DMS 273 treated with DMSO at 0.1 percent for 48 hours (cell line): ENCODE measurements at regions not wholly inside any gene's neighbourhood (a gene's known extent, or its start where the extent isn't known, plus 50 kb on each side); places are given as distances from the start of the nearest gene placed in this dataset.

Experiments
- DNase-seq: peaks from one replicate; lab custom pipeline; 2025; lab: John Stamatoyannopoulos, UW

DNA sequence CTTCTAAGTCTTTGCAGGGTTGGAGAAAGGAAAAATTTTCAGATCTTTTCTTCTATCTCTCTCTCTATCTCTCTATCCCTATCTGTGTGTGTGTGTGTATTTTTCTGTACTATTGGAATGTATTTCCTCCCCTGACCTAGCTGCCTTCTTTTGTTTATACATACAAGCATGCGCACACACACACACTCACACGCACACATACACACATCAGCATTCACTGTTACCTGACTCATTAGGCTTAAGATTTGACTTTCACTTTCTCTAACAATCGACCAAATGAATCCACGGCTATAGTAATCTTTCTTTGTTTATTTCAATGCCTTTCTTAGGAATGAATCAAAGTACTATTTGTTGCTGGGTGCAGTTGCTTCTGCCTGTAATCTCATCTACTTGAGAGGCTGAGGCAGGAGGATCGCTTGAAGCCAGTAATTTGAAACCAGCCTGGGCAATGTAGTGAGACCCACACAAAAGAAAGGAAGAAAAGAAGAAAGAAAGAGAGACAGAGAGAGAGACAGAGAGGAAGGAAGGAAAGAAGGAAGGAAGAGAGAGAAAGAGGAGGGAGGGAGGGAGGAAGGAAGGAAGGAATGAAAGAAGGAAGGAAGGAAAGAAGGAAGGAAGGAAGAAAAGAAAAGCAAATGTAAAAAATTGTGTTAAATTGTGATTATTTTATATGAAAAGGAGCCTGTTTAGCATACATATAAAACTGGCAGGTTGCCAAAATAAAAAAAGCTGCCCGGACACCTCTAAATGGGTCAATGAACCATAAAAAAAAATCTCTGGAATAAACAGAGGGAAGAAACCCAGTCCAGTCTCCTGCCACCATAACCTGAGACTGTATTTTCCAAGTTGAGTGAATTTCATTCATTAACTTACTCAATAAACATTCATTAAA is 206.8 kb downstream of the ZNF326 start:
- no peak for DNase-seq

DNA sequence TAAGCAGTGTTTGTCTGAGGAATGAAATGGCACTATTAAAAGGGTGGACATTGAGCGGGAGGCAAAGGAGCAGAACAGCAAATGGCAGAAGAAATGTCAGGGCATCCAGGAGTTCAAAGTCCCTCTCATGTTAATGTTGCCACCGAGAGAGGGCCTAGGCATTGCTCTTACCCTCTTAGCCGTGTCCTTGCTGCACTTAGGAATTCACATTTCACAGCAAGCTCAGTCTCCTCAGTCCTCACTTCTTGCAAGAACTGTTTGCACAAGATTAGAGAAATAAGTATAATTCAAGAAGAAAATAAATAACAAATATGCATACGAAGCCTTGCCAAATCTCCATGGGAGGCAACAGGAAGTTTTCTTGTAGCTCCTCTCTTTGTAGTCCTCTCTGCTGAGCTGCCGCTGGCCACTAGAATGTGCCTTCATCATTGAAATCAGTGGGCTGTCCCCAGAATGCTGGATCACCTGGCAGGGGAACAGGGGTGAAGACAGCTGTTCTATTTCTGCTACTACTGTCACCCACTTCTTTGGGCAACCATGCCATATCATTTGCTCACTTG is 205.8 kb downstream of the ZNF326 start:
- no peak for DNase-seq

DNA sequence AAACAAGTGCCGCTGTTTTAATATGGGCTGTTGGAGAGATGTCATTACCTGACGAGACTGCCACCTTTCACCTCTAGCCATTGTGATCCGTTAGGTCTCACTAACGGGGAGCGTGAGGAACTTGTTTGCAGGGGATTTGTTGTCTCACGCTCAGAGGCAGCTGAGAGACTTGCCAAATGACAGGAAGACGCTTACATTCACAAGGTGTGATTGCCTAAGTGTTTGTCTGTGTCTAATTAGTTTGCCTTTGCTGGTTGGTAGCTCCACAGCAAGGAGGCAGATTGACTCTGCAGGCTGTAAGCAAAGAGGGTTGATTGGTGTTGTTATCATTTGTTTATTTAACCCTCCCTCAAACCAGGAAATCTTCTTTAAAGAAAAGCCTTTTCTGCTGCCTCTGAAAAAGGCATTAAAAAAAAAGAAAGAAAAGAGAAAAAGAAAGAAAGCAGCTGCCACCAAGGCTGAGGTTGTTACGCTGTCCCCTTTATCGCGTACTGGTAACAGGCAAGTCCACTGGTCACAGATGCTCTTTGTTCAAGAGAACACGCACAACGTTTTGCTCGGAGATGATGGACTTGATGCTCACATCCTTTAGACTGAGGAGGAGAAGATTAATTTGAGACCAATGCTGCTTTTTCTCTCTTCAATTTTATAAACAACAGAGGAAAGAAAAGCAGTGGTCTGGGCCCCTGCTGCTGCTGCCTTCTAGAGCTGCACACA is 203.9 kb downstream of the ZNF326 start:
- no peak for DNase-seq

DNA sequence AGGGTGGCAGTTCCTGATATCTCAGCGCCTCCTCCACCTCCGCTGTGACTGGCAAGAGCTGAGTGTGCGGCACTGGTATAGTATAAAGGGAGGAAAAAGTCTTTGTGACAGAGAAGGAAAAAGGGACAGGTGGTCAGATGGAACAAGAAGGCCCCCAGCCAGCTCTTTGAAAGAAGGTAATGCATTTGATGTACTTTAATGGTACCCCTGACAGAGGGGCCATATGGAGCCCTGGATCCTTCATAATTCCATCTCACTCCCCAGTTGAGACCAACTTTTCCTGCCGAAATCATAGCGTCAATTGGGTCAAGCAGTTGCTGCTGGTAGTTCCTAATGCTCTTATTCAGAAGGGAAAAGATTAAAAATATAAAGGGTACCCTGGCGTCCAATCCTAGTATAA is 198.2 kb downstream of the ZNF326 start:
- DNase-seq, result peak; percentile 55

DNA sequence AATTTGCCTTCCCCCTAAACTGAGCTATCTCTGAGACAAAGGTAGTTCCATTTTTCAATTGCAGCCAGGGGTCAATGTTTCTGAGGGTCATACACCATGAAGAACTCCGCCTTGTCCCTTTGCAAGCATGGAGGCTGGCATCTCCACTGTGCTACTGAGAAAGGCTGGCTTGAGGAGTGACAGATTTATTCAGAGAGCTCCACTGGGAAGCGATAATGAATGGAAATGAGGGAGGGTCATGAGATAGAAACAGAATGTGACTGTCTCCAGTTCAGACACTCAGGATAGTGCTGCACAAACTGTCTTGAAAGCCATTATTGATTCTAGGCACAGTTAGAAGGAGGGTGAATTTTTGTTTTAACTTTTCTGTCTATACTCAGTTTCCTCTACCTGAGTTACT is 197.5 kb downstream of the ZNF326 start:
- DNase-seq, result no peak

DNA sequence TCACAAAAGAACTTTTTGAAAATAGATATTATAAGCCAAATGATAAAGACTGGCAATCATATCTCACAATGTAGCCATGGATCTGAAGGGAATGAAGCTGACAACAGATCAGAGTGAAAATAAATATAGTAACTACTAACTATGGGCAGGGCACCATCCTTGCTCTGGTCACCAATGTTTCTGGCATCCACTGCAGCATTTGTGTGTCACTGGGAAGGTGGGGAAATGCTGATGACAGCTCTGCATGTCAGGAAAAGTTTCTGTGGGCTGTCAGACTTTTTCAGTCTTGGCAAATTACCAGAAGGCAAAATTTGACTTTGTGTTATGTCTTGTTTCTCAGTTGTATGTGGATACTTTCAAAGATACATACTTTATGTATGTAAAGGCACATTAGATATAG is 195.6 kb downstream of the ZNF326 start:
- DNase-seq, result no peak

DNA sequence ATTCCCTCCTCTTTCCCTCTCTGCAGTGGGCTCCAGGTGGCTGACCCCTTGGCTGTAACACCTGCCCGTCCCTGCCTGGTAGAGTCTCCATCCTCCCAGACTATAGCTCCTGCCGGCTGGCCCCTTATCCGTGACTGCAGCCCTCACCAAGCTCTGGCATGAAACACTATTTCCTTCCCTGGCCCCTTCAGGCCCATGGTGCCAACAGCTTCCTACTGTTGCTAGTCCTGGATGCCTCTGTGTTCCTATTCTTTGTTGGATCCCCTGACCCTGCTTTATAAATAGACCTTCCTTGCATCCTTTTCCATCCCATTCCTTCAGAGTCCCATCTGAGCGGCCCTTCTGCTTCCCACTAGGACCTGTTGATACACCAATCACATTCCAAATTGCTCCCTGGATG is 195.0 kb downstream of the ZNF326 start:
- DNase-seq, result no peak

DNA sequence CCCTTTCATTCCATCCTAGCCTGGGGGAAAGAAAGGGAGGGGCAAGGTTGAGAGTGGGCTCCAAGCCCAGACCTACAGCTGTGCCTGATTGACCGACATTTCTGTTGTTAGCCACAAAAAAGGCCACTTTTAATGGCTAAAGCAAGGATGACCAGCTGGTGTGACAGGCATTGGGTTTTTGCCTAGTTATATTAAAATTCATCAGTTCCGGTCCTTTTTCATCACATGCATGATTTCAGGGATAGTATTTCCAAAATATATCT is 192.3 kb downstream of the ZNF326 start:
- DNase-seq, result no peak

DNA sequence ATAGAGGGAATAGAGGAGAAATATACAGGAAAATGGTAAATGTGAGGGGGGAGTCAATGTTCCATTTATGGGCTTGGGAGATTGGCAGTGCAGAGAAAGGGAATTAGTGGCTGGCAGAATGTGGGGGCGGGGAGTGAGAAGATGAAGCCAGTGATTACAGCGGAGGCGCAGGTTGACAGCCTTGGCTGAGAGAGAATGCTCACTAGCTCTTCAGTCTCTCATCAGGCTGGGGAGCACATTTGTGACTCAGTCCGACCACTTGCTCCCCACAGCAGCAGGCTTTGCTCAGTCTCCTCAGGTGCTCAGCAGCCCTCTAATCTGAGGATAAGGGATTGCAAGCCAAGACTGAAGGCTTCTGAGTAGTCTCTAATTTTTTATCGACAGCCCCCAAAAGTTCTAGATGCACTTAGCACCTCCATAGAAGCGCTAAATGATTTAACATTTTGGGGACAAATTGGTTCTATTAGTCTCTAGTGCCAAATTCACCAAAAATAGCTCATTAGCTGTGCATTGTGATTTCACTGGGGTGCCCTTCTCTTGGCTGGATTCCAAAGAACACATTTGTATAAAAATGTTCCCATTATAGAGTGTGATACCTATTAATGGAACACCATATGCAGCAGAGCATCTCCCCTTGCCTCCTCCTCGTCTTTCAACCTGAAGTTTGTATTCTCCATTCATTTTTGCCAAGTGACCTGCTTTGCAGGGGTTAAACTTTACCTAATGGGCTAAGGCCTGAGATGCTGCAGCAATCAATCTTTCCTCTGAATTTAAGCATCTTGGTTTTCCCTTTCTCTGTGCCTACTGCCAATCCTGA is 191.8 kb downstream of the ZNF326 start:
- DNase-seq, result no peak

DNA sequence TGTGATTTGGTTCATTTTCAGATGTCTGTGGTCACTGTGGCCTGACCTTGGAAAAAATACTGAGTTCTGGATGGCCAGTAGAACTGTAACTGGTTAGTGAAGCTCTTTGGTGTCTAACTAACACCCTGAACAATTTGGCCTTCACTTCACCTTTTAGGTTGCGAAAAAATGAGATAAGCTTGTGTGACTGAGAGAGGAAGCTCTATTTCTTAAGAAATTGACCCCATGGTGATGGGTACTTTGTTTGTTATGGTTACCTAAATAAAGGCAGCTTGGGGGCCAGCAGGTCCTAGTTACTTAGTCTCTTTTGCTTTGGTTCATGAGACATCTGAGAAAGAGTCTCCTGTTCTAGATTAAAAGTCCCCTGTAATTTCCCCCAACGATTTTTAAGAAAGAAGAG is 181.6 kb downstream of the ZNF326 start:
- DNase-seq, result no peak

DNA sequence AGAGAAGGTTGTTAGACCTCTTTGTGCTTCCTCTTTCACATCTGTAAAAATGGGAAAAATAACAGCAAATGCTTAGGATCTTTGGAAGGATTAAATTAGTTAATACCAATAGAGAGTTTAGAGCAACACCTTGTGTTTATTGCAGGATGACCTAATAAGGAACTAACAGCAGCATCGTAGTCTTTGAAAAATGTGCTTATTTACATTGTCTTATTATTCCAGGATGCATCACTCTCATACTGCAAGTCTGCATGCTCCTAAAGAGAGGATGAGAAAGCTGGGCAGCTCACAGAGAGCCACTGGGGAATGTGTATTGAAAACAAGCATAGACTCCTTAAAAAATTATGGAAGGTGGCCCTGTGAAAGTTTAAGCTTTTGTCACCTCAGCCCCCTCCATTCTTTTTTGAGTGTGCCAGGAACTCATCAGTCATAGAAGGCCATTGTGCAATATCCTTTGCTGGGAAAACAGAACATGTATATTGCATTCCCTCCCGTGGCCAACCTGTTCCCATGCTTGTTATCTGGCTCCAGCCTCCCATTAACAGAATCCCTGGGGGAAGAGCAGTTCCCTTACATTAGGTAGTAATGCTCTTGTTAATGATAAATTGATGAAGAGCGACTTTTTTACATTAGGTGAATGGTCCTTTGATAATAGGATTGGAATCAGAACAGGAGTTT is 180.7 kb downstream of the ZNF326 start:
- no peak for DNase-seq

DNA sequence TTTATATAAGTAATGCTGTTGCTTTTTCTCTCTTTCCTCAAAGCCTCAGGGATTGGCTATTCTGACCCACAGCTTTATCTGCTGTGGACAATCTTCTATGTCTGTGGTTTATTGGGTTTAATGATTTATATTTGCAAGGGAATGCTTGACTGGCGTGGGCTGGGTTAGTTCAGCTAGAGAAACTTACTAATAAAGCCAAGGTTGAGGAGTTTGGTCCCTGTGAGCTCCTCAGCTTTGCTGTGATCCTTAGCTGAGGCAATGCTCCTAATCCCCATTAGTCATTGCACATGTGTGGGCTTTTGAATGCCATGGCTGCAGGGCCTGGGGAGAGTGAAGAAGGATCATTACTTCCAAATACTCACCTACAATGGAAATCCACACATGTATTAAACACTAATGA is 179.3 kb downstream of the ZNF326 start:
- no peak for DNase-seq

DNA sequence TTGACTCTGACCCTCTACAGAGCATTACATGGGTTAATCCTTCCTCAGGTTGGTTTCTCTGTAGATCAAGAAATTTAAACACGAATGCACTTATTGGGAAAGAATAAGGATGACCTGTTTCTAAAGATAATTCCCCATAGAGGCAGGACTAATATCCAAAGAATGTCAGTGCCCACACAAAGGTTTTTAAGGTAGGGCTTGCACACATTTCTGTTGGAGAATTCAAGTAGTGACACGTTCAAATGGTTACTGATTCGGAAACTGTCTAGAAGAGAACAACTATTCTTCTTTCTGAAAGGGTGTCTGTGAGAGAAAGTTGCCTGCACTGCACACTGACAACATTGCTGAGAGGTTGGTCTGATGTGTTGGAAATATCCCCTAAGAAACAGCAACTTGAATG is 167.3 kb downstream of the ZNF326 start:
- DNase-seq, result no peak

DNA sequence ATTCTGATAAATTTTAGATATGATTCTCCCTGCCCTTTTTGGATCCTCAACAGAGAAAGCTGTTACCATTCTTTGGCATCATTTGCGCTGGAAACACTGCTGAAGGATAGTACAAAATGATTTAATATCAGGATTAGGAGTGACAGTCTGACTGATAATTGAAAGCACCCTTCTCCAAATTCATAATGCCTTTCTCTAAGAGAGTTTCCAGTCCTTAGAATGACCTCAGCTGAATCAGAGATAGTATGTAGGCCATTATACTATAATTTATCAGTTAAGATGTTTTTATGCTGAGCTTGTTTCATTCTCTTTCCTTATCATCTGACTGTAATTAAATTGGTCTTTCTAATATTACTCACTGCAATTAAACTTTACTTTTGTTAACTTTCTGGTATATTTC is 166.7 kb downstream of the ZNF326 start:
- no peak for DNase-seq

DNA sequence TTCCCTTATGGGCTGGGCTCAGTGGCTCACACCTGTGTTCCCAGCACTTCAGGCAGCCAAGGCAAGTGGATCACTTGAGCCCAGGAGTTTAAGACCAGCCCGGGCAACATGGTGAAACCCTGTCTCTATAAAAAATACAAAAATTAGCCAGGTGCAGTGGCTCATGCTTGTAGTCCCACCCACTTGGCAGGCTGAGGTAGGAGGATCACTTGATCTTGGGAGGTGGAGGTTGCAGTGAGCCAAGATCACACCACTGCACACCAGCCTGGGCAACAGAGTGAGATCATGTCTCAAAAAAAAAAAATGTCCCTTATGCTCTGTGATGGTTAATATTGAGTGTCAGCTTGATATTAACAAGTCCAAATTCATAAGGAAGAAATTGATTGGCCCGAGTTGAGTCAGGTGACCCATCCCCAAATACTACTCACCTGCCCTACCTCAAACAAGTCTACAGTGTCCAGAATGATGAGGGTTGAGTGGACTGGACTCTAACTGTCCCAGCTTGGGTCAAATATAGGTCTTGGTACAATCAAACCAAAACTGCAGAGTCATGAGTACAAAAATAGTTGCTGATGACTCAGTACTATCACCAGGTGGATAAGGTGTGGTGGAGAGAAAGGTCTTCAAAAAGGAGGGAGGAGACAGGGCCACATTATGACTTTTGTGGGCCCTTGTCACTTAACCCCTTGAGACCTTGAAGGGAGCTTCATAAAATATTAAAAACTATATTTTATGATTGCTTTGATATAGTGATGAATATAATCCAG is 161.0 kb downstream of the ZNF326 start:
- no peak for DNase-seq

DNA sequence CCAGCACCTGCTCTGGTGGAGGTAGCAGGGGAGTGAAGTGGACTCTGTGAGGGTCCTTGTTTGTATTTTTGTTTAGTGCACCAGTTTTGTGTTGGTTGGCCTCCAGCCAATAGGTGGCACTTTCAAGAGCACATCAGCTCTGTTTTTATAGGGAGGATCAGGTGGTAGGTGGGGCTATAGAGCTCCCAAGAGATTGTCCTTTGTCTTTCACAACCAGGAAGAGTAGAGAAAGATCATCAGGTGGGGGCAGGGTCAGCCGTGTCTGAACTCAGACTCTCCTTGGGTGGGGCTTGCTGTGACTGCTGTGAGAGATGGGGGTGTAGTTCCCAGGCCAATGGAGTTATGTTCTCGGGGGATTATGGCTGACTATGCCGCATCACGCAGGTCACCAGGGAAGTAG is 159.8 kb downstream of the ZNF326 start:
- no peak for DNase-seq

DNA sequence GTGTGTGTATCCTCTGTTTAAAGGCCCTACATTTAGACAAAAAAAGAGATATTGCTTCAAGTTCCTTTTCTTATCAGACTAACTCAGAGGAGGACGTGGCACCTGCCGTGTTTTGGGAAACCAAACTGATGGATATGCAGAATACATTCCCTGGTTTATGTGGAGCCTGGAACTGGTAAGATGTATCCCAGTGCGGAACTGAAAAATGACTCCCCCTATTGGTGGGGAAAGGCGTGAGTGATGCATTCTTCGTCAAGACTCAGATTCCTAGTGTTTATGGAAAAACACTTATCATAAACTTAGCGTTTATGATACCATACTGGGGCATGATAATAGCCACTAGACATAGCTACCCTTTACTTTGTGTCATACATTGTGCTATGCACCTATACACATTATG is 154.2 kb downstream of the ZNF326 start:
- DNase-seq, result no peak

DNA sequence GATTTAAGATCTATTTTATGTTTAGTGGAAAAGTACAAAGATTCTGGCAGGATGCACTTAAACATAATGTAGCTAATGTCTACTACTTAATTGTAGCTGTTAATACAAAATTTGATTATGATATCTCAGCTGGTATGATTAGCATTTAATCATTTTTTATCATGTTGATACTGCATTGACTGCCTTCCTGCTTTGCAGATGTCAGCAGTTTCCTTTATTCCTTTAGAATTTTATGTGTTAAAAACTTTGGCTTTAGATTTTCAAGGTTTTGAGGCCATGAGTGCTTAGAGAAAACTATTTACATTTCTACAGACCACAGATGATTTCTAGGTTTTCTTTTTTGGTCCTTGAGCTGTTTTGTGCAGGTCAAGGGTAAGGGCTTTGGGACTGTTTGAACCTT is 152.2 kb downstream of the ZNF326 start:
- no peak for DNase-seq

DNA sequence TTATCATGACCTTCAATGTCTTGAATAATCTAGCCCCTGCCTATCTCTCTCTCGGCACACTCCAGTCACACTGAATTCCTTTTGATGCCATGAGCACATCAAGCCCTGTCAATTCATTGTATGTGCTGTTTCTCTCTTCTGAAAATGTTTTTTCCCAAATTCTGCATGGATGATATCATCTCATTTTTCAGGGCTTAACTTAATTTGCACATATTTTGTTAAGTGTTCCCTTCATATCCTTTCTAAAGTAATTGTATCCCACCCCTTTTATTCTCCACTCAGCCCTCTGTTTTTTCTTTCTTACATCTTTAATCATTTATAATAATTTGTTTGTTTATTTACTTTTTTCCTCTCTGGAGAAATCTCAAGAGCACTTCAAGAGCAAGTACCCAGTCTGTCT is 149.9 kb downstream of the ZNF326 start:
- DNase-seq, result no peak

DNA sequence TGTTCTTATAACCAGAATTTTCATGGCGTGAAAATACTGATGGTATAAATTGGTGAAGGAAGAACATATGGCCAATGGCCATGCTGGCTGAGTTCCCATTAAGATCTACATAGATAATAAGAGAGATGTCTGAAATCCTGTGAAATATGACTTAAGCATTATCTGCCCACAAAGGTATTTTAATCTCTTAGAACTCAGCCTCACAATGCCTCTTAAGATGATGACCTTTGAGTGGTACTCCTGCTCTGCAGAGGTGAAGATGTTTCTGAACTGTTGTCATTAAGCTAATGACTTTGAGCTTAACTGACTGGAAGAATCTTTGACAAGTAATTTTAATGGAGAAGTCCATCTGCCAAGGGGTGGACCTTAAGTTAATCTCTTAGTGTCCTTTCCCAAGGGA is 148.7 kb downstream of the ZNF326 start:
- DNase-seq, result peak; percentile 55

DNA sequence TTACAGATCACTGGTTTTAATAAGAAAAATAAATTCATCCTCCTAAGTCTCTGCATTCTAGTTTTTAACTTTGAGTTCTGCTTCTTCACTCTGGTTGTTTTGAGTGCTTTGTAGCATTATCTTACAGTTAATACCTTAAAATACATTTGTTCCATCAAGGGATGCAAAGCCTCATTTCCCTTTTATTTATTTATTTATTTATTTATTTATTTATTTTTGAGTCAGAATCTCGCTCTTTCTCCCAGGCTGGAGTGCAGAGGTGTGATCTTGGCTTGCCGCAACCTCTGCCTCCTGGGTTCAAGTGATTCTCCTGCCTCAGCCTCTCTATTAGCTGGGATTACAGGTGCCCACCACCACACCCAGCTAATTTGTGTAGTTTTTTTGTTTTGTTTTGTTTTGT is 147.8 kb downstream of the ZNF326 start:
- no peak for DNase-seq
